ENCODE measurements at regions not wholly inside any gene's neighbourhood (a gene's known extent, or its start where the extent isn't known, plus 50 kb on each side); places are given as distances from the start of the nearest gene placed in this dataset.

- H3K4ac ChIP-seq (ENCODE audit: low read depth, low read length), result no peak overlapping the region
- no peaks in the 10 kb centered on the region for H3K23me2 ChIP-seq (ENCODE audit: insufficient read length, low read depth, low read length, poor library complexity, severe bottlenecking)
- no peak overlapping the region for H2BK120ac ChIP-seq (ENCODE audit: low read depth, low read length, poor library complexity, severe bottlenecking)
- H2BK12ac ChIP-seq (ENCODE audit: insufficient read length, low read depth, low read length), result no peak overlapping the region
- DNase-seq, result no peak
- H3K27me3 ChIP-seq (ENCODE audit: insufficient read depth, low read length), result no peaks in the 10 kb centered on the region
- H3K18ac ChIP-seq (ENCODE audit: insufficient read length, low read depth, low read length), result no peak overlapping the region
- WGBS (ENCODE audit: extremely low coverage, insufficient read length, low lambda C conversion rate), result no CpG with 5 or more reads among the region's 5 CpGs
- H3K56ac ChIP-seq (ENCODE audit: insufficient read length, low read depth, low read length), result no peak overlapping the region
- TF ChIP-seq CTCF (conservative IDR thresholded peaks at IDR 0.05), result no peak
- no peak overlapping the region for H3K27ac ChIP-seq (ENCODE audit: insufficient read length, low read depth, low read length)
- no peak overlapping the region for H4K8ac ChIP-seq (replicated peaks; ENCODE audit: insufficient read length, low read depth, low read length)
- H3K23ac ChIP-seq (ENCODE audit: insufficient read length, low read depth, low read length), result no peak overlapping the region
- no peaks in the 10 kb centered on the region for H3K9me3 ChIP-seq (ENCODE audit: control insufficient read depth, low read depth, low read length)
- no peak overlapping the region for H3T11ph ChIP-seq (ENCODE audit: low read length)
- H3K4me1 Mint-ChIP-seq, result peaks cover 21 to 36% of the 10 kb centered on the region in 2 experiments
- H3K79me2 ChIP-seq (ENCODE audit: insufficient read depth, low read length), result no peaks in the 10 kb centered on the region
- H3K9me3 Mint-ChIP-seq, result no peaks in the 10 kb centered on the region
- peak overlapping the region in 1 of 3 experiments; percentile 37; a peak in 3 of 7 replicates for H3K27ac Mint-ChIP-seq
- no peak overlapping the region for H4K91ac ChIP-seq (ENCODE audit: insufficient read length, low read depth, low read length)
- no peak overlapping the region for H2AK5ac ChIP-seq (ENCODE audit: insufficient read length, low read length)
- peaks cover 4% of the 10 kb centered on the region; the same call in 1 of the 2 replicates for H3K4me1 ChIP-seq (ENCODE audit: insufficient read depth, low read length)
- H4K5ac ChIP-seq (ENCODE audit: insufficient read length, low read depth, low read length), result no peak overlapping the region
- H3K4me3 Mint-ChIP-seq, result no peak overlapping the region
- no peak overlapping the region for H2BK5ac ChIP-seq (ENCODE audit: insufficient read length, low read length)
- H3K79me1 ChIP-seq (ENCODE audit: insufficient read depth, low read depth, low read length, poor library complexity, severe bottlenecking), result no peaks in the 10 kb centered on the region
- H3K36me3 Mint-ChIP-seq (ENCODE audit: insufficient read depth in 1 of 3, low read depth in 3 of 3), result no peaks in the 10 kb centered on the region; a peak in 1 of 7 replicates
- H2BK20ac ChIP-seq (ENCODE audit: low read depth, low read length, poor library complexity, severe bottlenecking), result no peak overlapping the region
- no peaks in the 10 kb centered on the region for H4K20me1 ChIP-seq (ENCODE audit: control insufficient read depth, insufficient read depth, insufficient read length)
- no peak overlapping the region for H3K4me2 ChIP-seq (ENCODE audit: insufficient read depth, insufficient read length, low read length)
- H2BK15ac ChIP-seq (ENCODE audit: low read depth, low read length), result no peak overlapping the region
- no peak overlapping the region for H2AFZ ChIP-seq (ENCODE audit: low read length)
- no peak overlapping the region for H3K14ac ChIP-seq (ENCODE audit: insufficient read depth, low read length)
- H3K9ac ChIP-seq (ENCODE audit: extremely low read depth, insufficient read length, low read length), result no peak overlapping the region
- H3K27me3 Mint-ChIP-seq (ENCODE audit: low read depth), result no peaks in the 10 kb centered on the region; the same call in 1 of the 2 replicates
Observed at GRCh38 chr11:95556342-95557163, 233.0 kb downstream of the FAM76B start.
